NOMO-1 treated with DMSO at 0.1 percent for 48 hours (cell line): ENCODE measurements at regions not wholly inside any gene's neighbourhood (a gene's known extent, or its start where the extent isn't known, plus 50 kb on each side); places are given as distances from the start of the nearest gene placed in this dataset.

Source experiments
- DNase-seq: peaks from one replicate; lab custom pipeline; 2025; ENCODE audit not compliant: unreplicated experiment; lab: John Stamatoyannopoulos, UW

DNA sequence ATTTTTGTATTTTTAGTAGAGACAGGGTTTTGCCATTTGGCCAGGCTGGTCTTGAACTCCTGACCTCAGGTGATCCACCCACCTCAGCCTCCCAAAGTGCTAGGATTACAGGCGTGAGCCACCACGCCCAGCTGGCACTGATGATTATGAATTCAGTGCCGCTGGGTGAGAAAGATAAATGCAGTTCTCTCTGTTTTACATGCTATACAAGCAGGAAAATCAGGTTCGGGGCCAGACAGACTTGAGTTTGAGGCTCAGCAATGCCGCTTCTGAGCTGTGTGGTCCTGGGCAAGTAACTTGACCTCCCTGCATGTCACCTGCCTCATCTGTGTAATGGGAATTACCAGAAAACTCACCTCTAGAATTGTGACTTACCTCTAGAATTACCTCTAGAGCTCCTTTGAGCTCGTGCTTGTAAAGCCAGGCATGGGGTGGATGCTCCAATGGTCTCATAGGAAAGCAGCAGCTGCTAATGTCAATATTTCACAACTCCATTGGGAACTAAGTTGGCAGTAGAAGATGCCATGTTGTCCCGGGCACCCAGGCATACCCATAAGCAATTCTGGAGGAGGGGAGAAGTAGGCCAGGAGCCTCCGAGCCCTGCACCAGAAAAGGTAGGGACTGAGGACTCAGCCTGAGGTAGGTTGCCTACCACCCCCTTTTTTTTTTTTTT lies 119.8 kb upstream of the SLC25A33 start:
- no peak for DNase-seq

DNA sequence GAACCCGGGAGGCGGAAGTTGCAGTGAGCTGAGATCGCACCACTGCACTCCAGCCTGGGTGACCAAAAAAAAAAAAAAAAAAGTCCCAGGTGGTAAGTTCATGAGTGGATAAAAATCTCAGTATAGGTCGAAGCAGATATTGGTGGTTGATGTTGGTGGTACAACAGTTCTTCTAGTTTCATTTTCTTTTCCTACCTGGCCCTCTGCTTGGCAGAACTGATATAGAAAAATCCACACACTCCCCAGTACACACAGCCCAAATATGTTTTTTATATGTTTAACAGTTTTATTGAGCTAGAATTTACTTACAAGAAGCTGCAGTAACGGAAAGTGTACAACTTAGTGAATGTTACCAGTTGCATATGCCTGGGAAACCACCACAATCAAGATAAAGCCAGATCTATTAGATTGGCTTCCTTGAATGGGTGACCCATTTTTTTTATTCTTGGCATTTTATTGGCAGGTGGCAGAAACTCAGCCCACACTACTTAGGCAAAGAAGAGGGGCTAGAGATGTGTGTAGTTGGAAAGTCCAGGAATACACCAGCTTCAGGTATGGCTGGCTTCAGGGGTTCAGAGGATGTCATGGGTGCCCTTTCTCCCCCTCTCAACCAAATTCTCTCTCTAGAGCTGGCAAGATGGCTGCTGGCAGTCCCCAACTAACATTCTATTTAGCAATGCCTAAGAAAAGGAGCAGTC lies 118.3 kb upstream of the SLC25A33 start:
- DNase-seq, result no peak

DNA sequence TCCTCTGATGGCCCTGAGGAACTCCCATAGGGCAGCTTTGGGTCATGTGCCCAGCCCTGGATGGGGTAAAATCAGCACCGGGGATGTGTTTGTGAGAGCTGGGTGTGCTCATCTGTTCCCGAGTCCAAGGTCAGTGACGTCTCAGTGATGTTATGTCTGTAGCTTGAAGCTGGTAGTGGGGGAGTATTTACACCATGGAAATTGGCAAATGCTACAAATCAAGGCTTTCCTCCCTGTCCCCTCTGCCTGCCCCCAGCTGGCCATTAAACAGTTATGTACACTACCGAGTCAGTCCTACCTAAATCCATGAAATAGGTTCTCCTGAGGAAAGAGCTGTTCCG lies 117.8 kb upstream of the SLC25A33 start:
- DNase-seq, result no peak

- DNase-seq, result no peak
These were observed 116.9 kb upstream of the SLC25A33 start for GRCh38 chr1:9422321-9422720.

- no peak for DNase-seq
These were observed 116.3 kb upstream of the SLC25A33 start for GRCh38 chr1:9422911-9423505.

- DNase-seq, result no peak
These were observed 115.0 kb upstream of the SLC25A33 start for GRCh38 chr1:9424261-9424660.

- peak; percentile 55 for DNase-seq
These were observed 113.4 kb upstream of the SLC25A33 start for GRCh38 chr1:9425859-9426258.

DNA sequence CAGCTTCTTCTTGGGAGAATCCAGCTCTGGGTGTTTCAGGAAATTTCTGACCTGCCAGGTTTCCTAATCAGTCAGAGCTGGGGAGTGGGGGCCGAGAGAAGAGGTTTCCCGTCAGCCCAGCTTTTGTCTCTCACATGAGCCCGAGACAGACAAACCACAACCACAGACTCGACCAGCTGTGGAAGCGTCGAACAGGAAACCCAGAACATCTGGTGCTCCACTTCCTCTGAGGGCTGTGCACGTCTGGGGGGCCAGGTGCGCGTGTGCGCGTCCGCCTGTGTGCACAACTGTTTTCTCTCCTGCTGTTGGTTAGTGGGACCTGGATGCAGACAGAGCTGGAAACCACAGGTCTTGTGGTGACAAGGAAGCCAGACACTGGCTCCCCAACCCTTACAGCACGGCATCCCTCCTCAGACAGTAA lies 113.0 kb upstream of the SLC25A33 start:
- DNase-seq, result peak; percentile 85

- no peak for DNase-seq
These were observed 111.9 kb upstream of the SLC25A33 start for GRCh38 chr1:9427388-9427787.

DNA sequence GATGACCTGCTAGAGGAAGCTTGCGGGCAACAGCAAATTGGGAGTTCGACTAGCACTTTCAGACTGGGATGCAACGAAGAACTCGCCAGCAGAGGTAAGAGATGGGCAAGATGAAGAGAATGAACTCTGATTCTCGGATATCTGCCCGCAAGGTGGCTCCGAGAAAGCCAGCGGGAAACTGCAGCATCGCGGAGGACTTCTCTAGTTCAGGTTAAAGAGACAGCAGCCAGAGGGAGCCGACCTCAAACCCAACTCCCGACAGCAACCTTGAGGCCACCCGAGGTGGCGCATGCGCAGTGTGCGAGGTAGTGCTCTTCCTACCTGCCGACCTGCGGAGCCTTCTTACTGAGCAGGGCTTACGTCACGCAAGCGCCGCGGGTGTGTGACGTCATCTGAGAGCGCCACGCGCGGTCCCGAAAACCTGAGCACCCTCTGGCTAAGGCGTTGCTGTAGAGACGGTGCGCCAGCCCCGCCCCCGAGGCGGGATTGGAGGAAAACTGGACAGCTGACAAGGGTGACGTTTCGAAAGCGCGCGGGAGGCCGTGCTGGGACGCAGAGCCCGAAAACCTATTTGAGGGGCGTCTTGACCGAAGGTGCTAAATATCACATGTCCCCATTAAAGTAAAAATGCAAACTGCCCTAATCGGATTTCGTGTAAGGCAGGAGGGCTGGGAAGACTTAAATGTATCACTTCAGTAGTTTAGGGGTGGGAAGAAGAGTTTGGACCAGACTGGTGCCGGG lies 110.5 kb upstream of the SLC25A33 start:
- peak; percentile 97 for DNase-seq

GRCh38 chr1:9429342-9429711 lies 109.9 kb upstream of the SLC25A33 start:
- no peak for DNase-seq

DNA sequence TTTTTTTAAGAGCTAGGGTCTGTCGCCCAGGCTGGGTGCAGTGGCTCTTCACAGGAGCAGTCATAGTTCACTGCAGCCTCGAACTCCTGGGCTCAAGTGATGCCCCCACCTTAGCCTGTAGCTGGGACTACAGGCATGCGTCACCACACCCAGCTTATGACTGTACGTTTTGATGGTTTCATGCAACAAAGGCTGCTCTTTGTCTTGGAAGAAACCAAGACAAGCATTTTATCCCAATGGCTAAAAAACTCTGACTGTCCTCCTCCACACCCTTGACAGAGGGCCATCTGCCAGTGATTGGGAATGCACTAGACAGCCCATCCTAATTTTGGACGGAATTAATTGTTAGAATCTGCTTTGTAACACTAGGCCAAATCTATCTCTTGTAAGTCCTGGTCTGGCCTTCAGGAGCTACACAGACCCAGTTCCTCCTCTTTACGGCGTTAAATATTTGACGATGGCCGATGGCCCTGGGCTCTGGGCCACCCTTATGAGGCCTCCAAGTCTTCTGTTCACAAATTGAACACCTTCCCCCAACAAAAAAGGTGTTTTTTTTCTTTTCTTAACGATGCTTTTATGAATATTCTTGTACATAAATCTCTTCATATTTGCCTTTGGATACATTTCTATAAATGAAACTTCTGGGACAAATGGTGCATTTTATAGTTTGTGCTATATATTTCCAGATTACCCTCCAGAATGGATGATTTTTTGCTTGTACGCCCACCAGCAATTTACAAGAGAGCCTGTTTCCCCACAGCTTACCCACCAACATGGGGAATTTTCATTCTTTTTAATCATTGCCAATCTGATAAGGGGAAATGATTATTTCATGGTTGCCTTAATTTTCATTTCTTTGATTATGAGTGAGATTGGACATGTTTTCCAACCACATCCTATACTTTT lies 104.8 kb upstream of the SLC25A33 start:
- no peak for DNase-seq

- no peak for DNase-seq
These were observed 104.1 kb upstream of the SLC25A33 start for GRCh38 chr1:9435153-9435636.

DNA sequence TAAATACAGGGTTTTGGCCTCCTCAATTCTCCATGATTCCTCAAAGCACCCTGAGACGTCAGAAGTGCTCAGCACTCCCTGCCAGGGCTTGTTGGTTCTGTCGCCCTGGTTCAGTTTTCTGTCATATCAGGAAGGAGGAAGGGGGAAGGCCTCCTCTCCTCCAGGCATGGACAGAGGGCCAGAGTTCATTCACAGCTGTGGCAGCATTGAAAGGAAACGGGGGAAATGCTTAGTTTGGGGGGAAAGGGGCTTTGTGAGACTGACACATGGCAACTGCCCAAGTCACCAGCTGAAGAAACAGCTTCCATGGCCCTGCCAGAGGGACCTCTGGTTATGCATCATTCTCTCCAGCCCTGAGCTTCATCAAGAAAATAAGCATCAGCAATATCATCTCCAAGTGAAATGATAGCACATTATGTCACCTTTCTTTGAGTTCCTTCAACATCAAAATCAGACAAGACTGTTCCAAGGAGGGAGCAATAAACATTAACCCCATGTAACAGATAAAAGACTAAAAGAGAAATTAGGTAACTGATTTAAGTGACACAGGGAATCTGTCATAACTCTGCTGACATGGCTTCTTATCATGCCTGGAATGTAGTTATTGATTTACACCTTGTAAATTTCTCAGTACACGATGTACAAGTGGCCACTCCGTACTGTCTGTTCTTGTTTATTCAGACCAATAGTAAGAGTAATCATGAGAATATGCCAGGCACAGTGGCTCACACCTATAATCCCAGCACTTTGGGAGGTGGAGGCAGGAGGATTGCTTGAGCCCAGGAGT lies 103.2 kb upstream of the SLC25A33 start:
- DNase-seq, result no peak

DNA sequence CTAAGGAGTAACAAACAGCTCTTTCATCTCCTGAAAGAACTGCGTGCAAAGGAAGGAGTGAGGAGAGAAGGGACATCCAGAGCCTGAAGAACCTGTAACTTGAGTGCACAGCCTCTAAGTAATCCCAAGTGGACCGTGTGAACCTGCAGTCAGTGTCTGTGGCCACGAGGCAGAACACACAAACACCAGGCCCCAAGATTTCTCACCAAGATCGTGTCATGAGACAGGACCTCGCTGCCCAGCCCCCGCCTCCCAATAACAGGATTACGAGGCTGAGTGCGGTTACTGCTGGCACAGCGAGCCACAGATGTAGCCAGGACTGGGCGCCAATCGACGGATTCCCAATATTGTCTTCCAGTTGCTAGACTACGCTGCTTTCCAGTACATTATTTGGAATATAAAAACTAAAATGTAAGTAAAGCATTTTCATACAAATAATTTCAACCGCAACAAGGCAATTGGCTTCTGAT lies 101.3 kb upstream of the SLC25A33 start:
- DNase-seq, result no peak

DNA sequence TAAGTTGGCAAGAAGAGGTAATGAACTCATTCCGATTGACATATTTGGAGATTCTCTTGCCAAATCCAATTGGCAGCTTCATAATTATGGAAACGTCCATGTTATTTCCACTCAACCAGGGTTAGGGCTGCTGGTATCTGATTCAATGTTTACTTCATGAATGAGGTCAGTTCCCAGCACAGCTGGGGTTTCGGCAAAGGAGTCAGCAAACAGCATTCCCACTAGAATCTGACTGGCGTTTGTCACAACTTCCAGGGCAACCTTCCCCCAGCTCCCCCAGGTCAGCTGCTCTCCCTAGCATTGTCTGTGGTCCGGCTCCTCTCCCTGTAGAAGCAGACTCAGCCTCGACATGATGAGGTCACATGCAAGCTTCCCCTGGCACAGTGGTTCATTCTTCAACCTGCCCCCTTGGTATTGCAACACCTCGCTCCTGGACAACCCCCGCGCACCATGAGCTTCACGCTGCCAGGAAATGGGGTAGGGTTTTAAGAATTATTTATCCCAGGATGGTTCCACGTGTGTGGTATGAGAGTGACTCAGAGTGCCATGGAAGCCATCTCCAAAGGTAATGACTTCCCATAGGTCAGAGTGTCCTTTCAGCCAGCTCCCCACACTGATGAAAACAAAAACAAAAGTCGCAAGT lies 100.7 kb upstream of the SLC25A33 start:
- peak; percentile 50 for DNase-seq

DNA sequence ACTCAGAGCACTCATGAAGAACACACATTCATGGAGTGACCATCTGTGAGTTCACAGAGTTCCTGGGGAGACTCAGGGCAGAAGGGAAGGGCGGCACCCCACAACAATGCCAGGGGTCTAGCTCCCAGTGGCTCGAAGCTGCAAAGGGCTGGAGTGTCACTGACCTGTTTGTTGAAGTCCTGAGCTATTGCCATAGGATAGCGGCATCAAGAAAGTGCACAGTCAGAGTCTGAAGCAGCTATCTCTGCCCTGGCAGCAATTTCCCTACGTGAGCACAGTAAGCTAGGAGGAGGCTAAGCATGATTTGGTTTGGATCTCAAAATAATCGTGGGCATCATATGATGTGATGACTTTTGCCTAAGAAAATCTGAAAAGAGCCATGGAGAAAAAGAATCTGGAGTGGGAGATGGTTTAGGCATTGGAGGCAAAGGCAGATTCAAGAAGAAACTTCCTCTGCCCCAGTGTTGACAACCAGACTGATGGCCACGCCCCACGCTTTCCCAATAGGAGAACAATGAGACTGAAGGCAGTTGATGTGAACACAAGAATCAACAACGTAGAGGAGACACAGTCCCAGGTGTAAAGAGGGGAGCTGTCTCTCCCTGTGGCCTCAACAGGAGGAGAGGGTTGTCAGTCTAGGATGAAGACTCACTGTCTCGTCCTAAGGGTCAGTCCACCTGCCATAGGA lies 100.0 kb upstream of the SLC25A33 start:
- DNase-seq, result peak; percentile 63

- DNase-seq, result no peak
These were observed 99.0 kb upstream of the SLC25A33 start for GRCh38 chr1:9440261-9440660.

DNA sequence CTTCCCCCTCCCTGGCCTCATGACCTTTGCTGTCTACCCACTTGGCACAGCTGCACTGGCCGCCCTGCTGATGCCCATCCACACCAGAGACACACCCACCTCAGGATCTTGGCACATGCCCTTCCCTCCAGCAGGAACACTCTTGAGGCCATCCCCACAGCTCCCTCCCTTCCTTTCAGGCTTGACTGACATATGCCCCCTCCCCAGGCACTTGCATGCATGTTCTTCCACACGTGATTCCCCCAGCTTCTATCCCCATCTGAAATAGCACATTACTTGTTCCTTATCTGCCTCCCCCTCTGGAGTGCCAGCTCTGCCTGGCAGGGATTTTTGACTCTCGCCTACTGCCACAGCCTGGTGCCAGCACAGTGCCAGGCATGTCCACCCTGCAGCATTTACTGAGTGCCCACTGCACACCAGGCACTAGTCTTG lies 98.5 kb upstream of the SLC25A33 start:
- no peak for DNase-seq
